ENCODE measurements at regions not wholly inside any gene's neighbourhood (a gene's known extent, or its start where the extent isn't known, plus 50 kb on each side); places are given as distances from the start of the nearest gene placed in this dataset.
A peak's percentile ranks its signal among the peaks of the same experiment; 100 is the strongest.

DNA sequence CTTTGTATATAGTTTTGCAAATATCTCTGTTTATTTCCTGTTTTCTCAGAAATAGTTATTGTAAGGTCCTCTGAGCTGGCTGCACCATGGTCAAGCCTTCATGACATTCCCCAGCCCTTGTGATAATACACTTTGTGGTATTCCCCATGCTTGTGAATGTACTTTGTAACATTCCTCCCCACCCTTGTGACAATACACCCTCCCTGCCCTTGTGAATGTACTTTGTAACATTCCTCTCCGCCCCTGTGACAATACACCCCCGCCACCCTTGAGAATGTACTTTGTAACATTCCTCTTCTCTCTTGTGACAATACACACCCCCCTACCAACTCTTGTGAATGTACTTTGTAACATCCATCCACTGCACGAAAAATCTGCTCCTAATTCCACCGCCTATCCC is 530.7 kb downstream of the CENPC start (continued):
- TF ChIP-seq, protein P1, sequence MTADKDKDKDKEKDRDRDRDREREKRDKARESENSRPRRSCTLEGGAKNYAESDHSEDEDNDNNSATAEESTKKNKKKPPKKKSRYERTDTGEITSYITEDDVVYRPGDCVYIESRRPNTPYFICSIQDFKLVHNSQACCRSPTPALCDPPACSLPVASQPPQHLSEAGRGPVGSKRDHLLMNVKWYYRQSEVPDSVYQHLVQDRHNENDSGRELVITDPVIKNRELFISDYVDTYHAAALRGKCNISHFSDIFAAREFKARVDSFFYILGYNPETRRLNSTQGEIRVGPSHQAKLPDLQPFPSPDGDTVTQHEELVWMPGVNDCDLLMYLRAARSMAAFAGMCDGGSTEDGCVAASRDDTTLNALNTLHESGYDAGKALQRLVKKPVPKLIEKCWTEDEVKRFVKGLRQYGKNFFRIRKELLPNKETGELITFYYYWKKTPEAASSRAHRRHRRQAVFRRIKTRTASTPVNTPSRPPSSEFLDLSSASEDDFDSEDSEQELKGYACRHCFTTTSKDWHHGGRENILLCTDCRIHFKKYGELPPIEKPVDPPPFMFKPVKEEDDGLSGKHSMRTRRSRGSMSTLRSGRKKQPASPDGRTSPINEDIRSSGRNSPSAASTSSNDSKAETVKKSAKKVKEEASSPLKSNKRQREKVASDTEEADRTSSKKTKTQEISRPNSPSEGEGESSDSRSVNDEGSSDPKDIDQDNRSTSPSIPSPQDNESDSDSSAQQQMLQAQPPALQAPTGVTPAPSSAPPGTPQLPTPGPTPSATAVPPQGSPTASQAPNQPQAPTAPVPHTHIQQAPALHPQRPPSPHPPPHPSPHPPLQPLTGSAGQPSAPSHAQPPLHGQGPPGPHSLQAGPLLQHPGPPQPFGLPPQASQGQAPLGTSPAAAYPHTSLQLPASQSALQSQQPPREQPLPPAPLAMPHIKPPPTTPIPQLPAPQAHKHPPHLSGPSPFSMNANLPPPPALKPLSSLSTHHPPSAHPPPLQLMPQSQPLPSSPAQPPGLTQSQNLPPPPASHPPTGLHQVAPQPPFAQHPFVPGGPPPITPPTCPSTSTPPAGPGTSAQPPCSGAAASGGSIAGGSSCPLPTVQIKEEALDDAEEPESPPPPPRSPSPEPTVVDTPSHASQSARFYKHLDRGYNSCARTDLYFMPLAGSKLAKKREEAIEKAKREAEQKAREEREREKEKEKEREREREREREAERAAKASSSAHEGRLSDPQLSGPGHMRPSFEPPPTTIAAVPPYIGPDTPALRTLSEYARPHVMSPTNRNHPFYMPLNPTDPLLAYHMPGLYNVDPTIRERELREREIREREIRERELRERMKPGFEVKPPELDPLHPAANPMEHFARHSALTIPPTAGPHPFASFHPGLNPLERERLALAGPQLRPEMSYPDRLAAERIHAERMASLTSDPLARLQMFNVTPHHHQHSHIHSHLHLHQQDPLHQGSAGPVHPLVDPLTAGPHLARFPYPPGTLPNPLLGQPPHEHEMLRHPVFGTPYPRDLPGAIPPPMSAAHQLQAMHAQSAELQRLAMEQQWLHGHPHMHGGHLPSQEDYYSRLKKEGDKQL (CRISPR knock-in tag; IDR thresholded peaks at IDR 0.05; ENCODE audit: low read depth) = no peak
- TF ChIP-seq SAFB2 (CRISPR knock-in tag; IDR thresholded peaks at IDR 0.05; ENCODE audit: borderline replicate concordance, low read depth) (no peak), BORCS8-MEF2B (CRISPR knock-in tag; IDR thresholded peaks at IDR 0.05) (no peak), FOXP1 (IDR thresholded peaks at IDR 0.05) (peak; percentile 65; the same call in 1 of the 2 replicates), FOXP1 (CRISPR knock-in tag; IDR thresholded peaks at IDR 0.05) (peak; percentile 64)

DNA sequence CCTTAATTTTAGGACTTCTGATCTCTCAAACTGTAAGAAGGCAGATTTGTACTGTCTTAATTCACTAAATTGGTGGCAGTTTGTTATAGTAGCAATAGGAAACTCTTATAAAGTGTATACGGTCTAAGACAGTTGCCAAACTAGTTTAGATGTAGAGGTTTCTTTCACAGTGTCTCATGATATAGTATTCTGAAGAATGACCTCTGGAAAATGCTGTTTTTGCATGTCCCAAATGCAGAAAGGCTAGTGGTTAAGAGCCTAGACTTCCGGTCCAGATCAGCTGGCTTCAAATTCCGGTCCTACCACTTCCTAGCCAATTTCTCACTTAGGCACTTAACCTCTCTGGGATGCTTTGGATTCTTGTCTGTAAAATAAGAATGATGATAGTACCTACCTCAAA is 538.5 kb downstream of the CENPC start:
- TF ChIP-seq PRMT3 (CRISPR knock-in tag; IDR thresholded peaks at IDR 0.05; ENCODE audit: borderline replicate concordance, low read depth) (no peak), IKZF4 (CRISPR knock-in tag; IDR thresholded peaks at IDR 0.05; ENCODE audit: borderline replicate concordance, low read depth, not compliant biosample characterization) (no peak), CENPT (CRISPR knock-in tag; IDR thresholded peaks at IDR 0.05; ENCODE audit: low read depth) (no peak)
- H3K36me3 ChIP-seq (replicated peaks in 1 of 2; ENCODE audit: control insufficient read depth in 1 of 2, insufficient read depth in 2 of 2, low read length in 2 of 2) = no peaks in the 10 kb centered on the region
- H4K20me1 ChIP-seq (ENCODE audit: insufficient read depth, low read length) = no peaks in the 10 kb centered on the region
- in situ Hi-C loops (cut with HindIII; ENCODE audit: extremely low pct_ligation_motif_present, low pct_unique_long_range_greater_than_20kb) (no loop called here), intact Hi-C loops (cut with micrococcal nuclease; ENCODE audit: unreplicated experiment) (no loop called here)
- 7% methylated on average over 3 of the region's 3 CpGs for WGBS (ENCODE audit: low lambda C conversion rate)
- DNase-seq (ENCODE audit: low spot score) = no peak
- BruUV-seq (replicated peaks) = no TSS peak
- H3K79me2 ChIP-seq (ENCODE audit: insufficient read depth, low read length) = no peaks in the 10 kb centered on the region
- H3K4me2 ChIP-seq (ENCODE audit: low read depth, low read length) = no peak overlapping the region
- ChIA-PET CTCF (ENCODE audit: low intra/inter-chr PET ratio, low total read pairs) (no interaction called here), POLR2A (no interaction called here)
- no peak overlapping the region for H3K27ac ChIP-seq (ENCODE audit: extremely low read length, insufficient read depth, low read length)
- peaks cover 19% of the 10 kb centered on the region for H3K9me3 ChIP-seq (ENCODE audit: low read length)
- no peak overlapping the region for H3K4me3 ChIP-seq (replicated peaks in 1 of 3; ENCODE audit: insufficient read depth in 1 of 3, low read depth in 2 of 3, low read length in 3 of 3)
- ATAC-seq = no peak
- no peaks in the 10 kb centered on the region for H3K27me3 ChIP-seq (ENCODE audit: control insufficient read depth in 1 of 2, insufficient read depth in 2 of 2, low read length in 2 of 2)
- H2AFZ ChIP-seq (ENCODE audit: low read length) = no peak overlapping the region
- no peaks in the 10 kb centered on the region for H3K4me1 ChIP-seq (ENCODE audit: insufficient read depth, low read length)
- no peak for FAIRE-seq
- H3K9ac ChIP-seq (ENCODE audit: insufficient read depth, low read depth, low read length) = no peak overlapping the region

All from HepG2 (cell line).